ENCODE measurements at regions not wholly inside any gene's neighbourhood (a gene's known extent, or its start where the extent isn't known, plus 50 kb on each side); places are given as distances from the start of the nearest gene placed in this dataset.
A peak's percentile ranks its signal among the peaks of the same experiment; 100 is the strongest.

GRCh38 chr16:52597772-52598483 is 51.0 kb upstream of the TOX3 start (continued):
- TF ChIP-seq HNRNPH1 (optimal IDR thresholded peaks at IDR 0.05; ENCODE audit: low read depth, low read length) = no peak
- TF ChIP-seq HMG20A (CRISPR knock-in tag; IDR thresholded peaks at IDR 0.05; ENCODE audit: borderline replicate concordance) = peak; percentile 85
- no peak for TF ChIP-seq ZNF7 (CRISPR knock-in tag; IDR thresholded peaks at IDR 0.05)
- no peak for TF ChIP-seq MLLT10 (CRISPR knock-in tag; IDR thresholded peaks at IDR 0.05)
- TF ChIP-seq NR3C1 (CRISPR knock-in tag; IDR thresholded peaks at IDR 0.05) = no peak
- TF ChIP-seq ZNF720 (CRISPR knock-in tag; IDR thresholded peaks at IDR 0.05) = no peak
- peak; percentile 61; the same call in 1 of the 2 replicates for TF ChIP-seq HDAC2 (CRISPR knock-in tag; IDR thresholded peaks at IDR 0.05)
- no peak for TF ChIP-seq ZNF773 (CRISPR knock-in tag; IDR thresholded peaks at IDR 0.05; ENCODE audit: borderline replicate concordance)
- TF ChIP-seq KDM1A (CRISPR knock-in tag; IDR thresholded peaks at IDR 0.05) = no peak
- TF ChIP-seq ZNF12 (CRISPR knock-in tag; IDR thresholded peaks at IDR 0.05) = peak; percentile 76; the same call in 1 of the 2 replicates
- no peak for TF ChIP-seq SATB2 (CRISPR knock-in tag; IDR thresholded peaks at IDR 0.05)
- TF ChIP-seq MYPOP (CRISPR knock-in tag; IDR thresholded peaks at IDR 0.05) = peak; percentile 31; the same call in 1 of the 2 replicates
- no peak for TF ChIP-seq KLF9 (CRISPR knock-in tag; IDR thresholded peaks at IDR 0.05; ENCODE audit: low read depth)
- no peak for TF ChIP-seq HINFP (CRISPR knock-in tag; IDR thresholded peaks at IDR 0.05; ENCODE audit: low read depth)
- TF ChIP-seq ZFP41 (CRISPR knock-in tag; IDR thresholded peaks at IDR 0.05; ENCODE audit: borderline replicate concordance) = no peak
- no peak for TF ChIP-seq ZBTB33 (CRISPR knock-in tag; IDR thresholded peaks at IDR 0.05)
- no peak for TF ChIP-seq GATA4 (IDR thresholded peaks at IDR 0.05; ENCODE audit: borderline replicate concordance, low read depth)
- TF ChIP-seq KDM3A (CRISPR knock-in tag; IDR thresholded peaks at IDR 0.05; ENCODE audit: low read depth) = no peak
- no peak for TF ChIP-seq ZNF431 (CRISPR knock-in tag; IDR thresholded peaks at IDR 0.05; ENCODE audit: borderline replicate concordance, low read depth)
- TF ChIP-seq MATR3 (CRISPR knock-in tag; IDR thresholded peaks at IDR 0.05) = no peak
- no peak for TF ChIP-seq ZNF20 (CRISPR knock-in tag; IDR thresholded peaks at IDR 0.05)
- TF ChIP-seq HOMEZ (CRISPR knock-in tag; IDR thresholded peaks at IDR 0.05; ENCODE audit: low read depth) = peak; percentile 82; the same call in 1 of the 2 replicates
- no peak for TF ChIP-seq ZBTB39 (CRISPR knock-in tag; IDR thresholded peaks at IDR 0.05)
